GM21723 (cell line): ENCODE measurements at regions not wholly inside any gene's neighbourhood (a gene's known extent, or its start where the extent isn't known, plus 50 kb on each side); places are given as distances from the start of the nearest gene placed in this dataset.
"Not testable (repeated sequence)": the region's sequence is repeated elsewhere in the genome, so short reads cannot be mapped to it uniquely, and the experiment has no call there.

Experiments
- ATAC-seq: cut with Tn5 transposase; IDR thresholded peaks from one replicate; pipeline ENCODE4 v1.9.1; 2021; ENCODE audit warnings: mild to moderate bottlenecking, moderate library complexity; ENCODE audit not compliant: unreplicated experiment

DNA sequence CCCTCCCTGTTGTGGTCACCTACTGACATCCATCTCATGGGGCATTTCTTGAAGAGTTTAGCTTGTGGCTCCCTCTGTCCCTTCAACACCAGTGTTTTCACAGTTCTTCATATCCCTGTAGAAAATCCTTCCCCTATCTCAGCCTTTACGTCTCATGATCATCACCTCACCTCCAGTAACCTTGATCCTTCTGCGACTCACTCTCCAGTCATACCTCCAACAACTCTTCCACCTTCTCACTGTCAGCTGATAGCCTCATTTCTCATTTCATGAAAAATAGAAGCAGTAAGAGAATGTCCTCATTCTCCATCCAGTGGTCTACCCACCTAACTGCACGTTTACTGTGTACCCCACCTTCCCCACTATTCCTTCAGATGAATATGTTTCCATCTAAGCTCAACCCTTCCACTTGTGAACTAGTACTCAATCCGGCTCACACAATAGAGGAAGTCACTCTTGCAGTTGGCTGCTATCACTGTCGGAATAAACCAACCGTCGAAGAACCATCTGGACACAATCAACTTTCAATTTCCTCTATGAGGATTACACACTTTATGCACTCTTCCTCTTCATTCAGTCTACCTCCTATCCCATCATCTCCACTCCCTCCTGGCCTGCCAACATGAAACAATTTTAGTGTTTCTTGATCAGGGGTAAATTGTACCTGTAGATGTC, 256.0 kb downstream of the AHR start:
- ATAC-seq, result no peak

DNA sequence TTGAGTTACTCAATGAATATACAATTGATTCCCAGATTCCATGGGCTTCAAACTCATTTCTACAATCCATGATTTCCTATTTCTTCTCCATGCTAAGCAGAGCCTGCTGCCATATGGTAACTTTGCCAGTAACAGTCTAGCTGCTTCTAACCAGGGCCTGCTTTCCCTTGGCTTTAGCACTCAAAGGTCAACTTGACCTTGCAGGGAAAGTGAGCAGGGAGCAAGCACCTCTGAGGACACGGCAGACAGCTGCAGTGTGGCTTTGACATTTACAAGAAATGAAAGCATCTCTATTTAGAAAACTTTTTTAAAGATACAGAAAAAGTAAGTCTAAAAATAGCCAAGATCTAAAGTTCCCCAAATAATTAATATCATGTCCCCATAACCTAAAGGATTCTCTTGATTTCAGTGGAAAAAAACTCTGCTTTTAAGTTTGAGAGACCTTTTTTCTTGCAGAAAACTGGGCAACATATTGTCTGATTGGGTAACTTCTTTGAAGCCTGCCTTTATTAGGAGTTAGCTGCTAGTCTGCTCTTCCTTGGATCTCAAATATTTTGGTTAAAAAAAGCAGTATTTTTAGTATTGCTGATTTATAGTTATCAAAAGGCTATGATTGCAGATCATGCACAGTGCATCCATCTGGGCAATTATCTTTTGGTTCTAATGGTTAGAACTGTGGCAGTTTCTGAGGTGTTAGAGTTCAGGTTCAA, 257.9 kb downstream of the AHR start:
- no peak for ATAC-seq

- no peak for ATAC-seq
Measured at GRCh38 chr7:17557251-17557671, 258.8 kb downstream of the AHR start.

DNA sequence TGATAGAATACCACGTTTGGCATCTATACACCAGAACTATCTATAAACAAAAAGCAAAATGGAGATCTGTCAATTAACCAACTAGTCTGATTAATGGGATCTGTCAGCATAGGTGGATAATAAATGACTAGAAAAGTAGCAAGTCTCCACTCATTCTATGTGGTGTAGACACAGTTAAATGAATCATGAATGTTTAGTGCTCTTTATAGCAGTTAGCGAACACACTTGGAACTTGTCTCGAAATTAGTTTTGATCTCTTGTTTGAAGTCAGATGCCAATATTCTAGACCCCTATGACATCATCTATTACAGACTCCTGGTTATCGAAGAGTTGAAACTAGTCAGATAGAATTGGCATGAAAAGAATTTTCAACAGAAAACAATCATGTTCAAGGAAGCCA, 259.7 kb downstream of the AHR start:
- no peak for ATAC-seq

GRCh38 chr7:17558558-17559332, 260.3 kb downstream of the AHR start:
- no peak for ATAC-seq

DNA sequence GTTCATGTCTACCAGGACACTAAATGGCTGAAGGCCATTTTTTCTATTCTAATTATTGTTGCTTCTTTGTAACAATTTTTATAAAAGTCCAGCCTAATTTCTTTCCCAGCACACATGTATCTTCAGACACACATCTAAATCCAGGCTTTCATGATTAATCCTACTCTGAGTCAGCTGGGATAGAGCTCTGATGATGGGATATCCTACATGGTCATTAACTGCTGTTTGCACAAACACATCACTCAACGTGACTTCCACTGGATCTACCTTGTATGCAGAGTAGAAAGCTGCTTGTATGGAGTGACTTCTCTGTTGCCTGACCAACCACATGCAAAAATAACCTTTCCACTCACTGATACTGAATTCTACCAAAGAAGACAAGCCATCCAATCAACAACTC, 260.9 kb downstream of the AHR start:
- ATAC-seq, result no peak

- ATAC-seq, result no peak
Measured at GRCh38 chr7:17560516-17560915, 262.1 kb downstream of the AHR start.

DNA sequence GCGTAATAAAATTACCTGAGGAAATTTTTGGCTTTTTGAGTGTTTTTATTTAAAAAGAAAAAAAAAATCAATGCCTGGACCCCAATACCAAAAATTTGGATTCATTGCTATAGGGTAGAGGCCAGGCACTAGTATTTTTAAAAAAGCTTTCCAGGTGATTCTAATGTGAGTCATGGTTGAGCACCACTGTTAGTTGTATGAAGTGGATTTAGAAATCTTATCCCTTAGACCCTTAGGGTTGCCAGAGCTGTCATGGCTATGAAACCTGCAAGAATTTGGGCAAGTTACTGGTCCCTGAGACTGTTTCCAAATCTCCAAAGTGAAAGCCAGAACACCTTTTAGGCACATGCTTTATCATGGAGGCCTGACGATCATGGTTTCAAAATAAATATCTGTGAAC, 262.5 kb downstream of the AHR start:
- no peak for ATAC-seq

DNA sequence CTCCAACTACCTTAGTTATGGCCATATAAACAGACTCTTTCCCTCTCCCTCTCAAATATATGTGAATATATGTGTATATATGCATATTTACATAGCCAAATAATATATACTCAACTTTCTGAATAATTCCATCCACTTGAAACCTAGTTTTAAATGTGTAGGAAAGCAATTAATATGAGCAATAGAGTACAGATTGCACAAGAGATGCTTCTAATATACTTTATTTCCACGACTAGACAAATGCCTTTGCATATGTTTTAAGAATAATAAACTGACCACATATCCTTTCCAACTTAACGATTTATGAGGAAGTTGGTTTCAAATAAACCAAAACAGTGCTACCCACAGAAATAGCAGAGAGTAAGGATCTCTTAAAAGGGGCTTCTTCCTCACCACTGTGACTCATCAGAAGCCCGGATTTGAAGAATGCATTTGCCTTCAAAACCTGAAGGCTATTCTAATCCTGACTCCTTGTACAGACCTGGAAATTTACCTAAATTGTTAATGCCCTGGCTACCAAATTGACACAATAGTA, 266.3 kb downstream of the AHR start:
- no peak for ATAC-seq

- no peak for ATAC-seq
Measured at GRCh38 chr7:17580141-17580540, 281.7 kb downstream of the AHR start.

DNA sequence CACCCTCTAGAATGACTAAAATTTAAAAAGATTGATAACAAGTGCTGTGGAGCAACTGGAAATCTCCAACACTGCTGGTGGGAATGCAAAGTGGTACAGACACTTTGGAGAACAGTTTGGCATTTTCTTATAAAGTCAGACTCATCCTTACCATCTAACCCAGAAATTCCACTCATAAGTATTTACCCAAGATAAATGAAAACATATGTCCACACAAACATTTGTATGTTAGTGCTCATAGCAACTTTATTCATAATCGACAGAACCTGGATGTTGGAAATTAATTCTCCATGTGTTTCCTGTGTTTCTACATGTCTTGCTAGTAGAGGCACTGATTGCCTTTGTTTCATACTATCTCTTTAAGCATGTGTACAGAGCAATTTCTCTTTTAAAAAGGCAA, 282.4 kb downstream of the AHR start:
- no peak for ATAC-seq

DNA sequence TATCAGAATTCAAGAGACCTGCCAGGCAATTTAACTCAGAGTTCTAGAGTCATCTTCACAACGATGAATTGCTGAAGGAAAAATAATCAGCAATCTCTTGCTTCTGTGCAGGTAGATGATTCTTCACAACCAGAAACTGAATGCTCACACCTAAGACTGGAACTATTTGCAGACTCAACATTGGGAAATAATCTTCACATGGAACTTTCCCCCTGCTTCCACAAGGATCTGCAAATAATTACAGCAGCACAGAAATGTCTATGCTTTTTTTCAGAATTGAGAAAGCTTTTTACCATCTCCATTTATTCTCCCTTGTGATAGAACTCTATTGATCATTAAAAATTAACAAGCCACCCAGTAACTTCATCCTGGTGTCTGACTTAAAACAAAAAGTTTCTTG, 282.8 kb downstream of the AHR start:
- ATAC-seq, result no peak

GRCh38 chr7:17582696-17583095, 284.2 kb downstream of the AHR start:
- not testable (repeated sequence) for ATAC-seq

GRCh38 chr7:17583786-17584185, 285.3 kb downstream of the AHR start:
- ATAC-seq, result no peak

GRCh38 chr7:17584822-17585221, 286.4 kb downstream of the AHR start:
- ATAC-seq, result no peak

- ATAC-seq, result no peak
Measured at GRCh38 chr7:17586711-17587110, 288.3 kb downstream of the AHR start.

DNA sequence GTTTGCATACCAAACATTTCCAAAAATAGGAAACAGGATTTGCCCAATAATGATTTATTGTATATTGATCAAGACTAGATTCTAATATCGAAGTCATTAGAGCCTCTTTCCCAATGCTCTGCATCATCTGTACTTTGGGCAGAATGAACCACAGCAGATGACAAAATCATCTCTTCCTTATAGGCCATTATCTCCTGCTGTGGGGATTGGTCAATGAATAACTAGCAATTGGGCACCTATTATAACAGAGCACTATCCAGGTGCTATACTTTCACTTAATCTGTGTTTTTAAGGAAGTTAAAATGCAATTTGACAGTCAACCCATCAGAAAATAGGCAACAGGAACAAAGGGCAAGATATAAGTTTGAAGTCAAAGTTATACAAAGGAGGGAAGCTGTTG, 290.3 kb downstream of the AHR start:
- no peak for ATAC-seq

DNA sequence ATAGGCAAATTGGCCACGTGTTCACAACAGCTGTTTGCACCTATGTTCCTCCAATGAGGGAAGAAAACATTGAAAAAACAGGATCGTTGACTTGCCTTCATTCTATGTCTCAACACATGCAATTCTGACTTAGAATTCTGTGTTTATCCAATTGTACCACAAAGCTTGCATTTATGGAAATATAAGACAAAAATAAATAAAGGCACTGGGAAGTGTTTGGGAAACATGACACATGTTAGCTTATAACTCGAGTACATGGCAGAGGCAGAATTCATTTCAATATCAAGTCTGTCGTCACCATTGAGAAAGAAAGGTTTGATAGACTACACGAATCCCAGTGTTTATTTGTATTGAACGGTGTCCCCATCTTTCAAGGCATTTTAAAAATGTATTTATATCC, 291.2 kb downstream of the AHR start:
- no peak for ATAC-seq

GRCh38 chr7:17590221-17590620, 291.8 kb downstream of the AHR start:
- ATAC-seq, result no peak

DNA sequence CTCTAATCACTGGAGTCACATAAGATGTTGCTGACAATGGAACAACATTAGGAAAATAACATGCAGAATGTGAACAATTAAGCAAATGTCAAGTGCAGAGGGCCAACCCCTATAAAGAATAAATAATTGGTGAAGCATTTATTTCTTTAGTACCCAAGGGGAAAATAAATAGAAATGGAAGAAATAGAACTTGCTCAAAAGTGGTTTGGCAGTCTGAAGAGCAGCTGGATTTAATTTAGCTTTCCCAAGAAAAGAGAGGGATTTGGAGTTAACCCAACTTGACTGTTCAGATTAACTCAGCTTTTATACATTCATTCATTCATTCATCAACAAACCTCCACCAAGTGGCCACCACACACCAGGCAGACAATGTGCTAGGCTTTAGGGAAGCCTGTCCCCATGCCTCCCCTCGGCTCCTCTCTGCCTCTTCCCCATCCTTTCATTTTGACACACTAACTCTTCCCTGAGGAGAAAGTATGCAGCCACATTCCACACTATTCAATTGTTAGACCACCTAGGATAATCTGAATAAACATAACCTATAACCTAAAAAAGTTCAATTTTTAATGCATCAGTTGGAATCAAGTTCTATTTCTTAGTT, 295.5 kb downstream of the AHR start:
- no peak for ATAC-seq

DNA sequence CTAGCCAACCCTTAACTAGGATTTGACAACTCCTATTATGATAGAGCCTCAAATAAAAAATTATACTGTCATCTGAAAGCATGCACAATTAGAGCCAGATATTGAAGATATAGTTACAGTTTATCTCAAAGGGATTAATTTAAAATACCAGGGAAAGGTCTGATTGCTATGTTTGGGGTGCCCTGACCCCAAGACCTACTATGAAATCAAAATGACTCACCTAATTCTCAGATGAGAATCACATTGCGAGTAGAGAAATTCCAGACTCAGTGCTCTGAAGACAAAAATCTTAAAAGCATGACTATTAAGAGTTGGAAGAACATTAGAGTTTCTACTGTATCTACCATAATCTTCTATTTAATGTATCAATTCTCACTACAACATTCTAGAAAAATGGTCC, 297.1 kb downstream of the AHR start:
- ATAC-seq, result no peak
